Right atrium auricular region (tissue), 2 donors: ENCODE measurements at regions not wholly inside any gene's neighbourhood (a gene's known extent, or its start where the extent isn't known, plus 50 kb on each side); places are given as distances from the start of the nearest gene placed in this dataset.
"Not testable (repeated sequence)": the region's sequence is repeated elsewhere in the genome, so short reads cannot be mapped to it uniquely, and the experiment has no call there.

Source experiments
- DNase-seq: peaks from one replicate; pipeline ENCODE4 v3.0.0-alpha.2; 2019; ENCODE audit warnings: low spot score
- H3K27ac ChIP-seq, 2 donors: fragments of 200-600 bp; sonication (generic); 1 replicate in 1 of 2; 2 replicates in 1 of 2; pipeline ENCODE4 v1.5.1; 2016 to 2019
- H3K27me3 ChIP-seq, 2 donors: fragments of 200-600 bp; sonication (generic); one replicate each; pipeline versions ENCODE4 v1.5.1 to v1.6.0; 2017 to 2019
- H3K36me3 ChIP-seq: fragments of 200-600 bp; sonication (generic); one replicate; pipeline ENCODE4 v1.5.1; 2016
- H3K4me1 ChIP-seq, 2 donors: fragments of 200-600 bp; sonication (generic); one replicate each; pipeline versions ENCODE4 v1.5.1 to v1.6.0; 2017 to 2019
- H3K4me3 ChIP-seq, 2 donors: fragments of 200-600 bp; sonication (generic); 1 replicate in 1 of 2; 2 replicates in 1 of 2; pipeline ENCODE4 v1.5.1; 2017 to 2019; ENCODE audit warnings: mild to moderate bottlenecking in 1 of 2, moderate library complexity in 1 of 2
- H3K9me3 ChIP-seq, 2 donors: fragments of 200-600 bp; sonication (generic); one replicate each; pipeline ENCODE4 v1.5.1; 2019
- TF ChIP-seq, protein P1 (sequence below), 2 donors: fragments of 200-600 bp; sonication (generic); IDR thresholded peaks; one replicate each; pipeline ENCODE4 v1.5.1; 2019; ENCODE audit warnings: antibody characterized with exemption in 2 of 2

DNA sequence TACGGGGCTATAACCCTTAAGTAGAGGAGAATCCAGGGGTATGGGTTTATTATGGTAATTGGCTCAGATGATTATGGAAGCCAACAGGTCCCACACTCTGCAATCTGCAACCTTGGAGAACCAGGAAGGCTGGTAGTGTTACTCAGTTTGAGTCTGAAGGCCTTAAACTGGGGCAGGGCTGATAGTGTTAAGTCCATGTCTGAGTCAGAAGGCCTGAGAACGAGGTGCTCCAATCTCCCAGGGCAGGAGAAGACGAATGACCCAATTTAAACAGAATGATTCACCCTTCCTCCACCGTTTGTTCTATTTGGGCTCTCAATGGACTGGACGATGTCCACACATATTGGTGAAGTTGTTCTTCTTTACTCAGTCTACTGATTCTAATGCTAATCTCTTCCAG lies 244.5 kb upstream of the PTER start:
- TF ChIP-seq, protein P1, sequence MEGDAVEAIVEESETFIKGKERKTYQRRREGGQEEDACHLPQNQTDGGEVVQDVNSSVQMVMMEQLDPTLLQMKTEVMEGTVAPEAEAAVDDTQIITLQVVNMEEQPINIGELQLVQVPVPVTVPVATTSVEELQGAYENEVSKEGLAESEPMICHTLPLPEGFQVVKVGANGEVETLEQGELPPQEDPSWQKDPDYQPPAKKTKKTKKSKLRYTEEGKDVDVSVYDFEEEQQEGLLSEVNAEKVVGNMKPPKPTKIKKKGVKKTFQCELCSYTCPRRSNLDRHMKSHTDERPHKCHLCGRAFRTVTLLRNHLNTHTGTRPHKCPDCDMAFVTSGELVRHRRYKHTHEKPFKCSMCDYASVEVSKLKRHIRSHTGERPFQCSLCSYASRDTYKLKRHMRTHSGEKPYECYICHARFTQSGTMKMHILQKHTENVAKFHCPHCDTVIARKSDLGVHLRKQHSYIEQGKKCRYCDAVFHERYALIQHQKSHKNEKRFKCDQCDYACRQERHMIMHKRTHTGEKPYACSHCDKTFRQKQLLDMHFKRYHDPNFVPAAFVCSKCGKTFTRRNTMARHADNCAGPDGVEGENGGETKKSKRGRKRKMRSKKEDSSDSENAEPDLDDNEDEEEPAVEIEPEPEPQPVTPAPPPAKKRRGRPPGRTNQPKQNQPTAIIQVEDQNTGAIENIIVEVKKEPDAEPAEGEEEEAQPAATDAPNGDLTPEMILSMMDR (IDR thresholded peaks at IDR 0.05): no peak
- H3K27me3 ChIP-seq: no peaks in the 10 kb centered on the region
- no peak overlapping the region for H3K27ac ChIP-seq
- no peaks in the 10 kb centered on the region for H3K9me3 ChIP-seq
- H3K36me3 ChIP-seq: no peaks in the 10 kb centered on the region
- no peaks in the 10 kb centered on the region for H3K4me1 ChIP-seq
- DNase-seq: no peak
- no peak overlapping the region for H3K4me3 ChIP-seq

DNA sequence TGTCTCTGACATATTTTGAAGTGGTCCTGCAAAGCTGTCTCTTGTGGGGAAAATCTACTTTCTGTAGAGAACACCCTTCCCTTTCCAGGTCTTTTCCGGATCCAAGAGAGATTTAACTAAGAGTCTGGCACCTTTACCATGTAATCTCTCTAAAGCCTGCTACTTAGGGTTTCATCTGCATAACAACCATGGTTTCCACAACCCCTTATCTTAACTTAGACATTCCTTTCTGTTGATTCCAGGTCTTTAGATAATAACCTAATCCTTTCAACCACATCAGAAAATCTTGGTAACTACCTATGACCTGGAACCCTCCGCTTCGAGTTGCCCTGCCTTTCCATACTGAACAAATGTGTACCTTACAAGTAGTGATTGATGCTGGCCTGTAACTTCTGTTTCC lies 243.6 kb upstream of the PTER start:
- Histone ChIP-seq H3K4me1 (no peaks in the 10 kb centered on the region), H3K9me3 (no peaks in the 10 kb centered on the region), H3K27ac (no peak overlapping the region), H3K27me3 (no peaks in the 10 kb centered on the region), H3K4me3 (no peak overlapping the region), H3K36me3 (no peaks in the 10 kb centered on the region)
- DNase-seq: no peak
- TF ChIP-seq, protein P1 (IDR thresholded peaks at IDR 0.05): no peak

DNA sequence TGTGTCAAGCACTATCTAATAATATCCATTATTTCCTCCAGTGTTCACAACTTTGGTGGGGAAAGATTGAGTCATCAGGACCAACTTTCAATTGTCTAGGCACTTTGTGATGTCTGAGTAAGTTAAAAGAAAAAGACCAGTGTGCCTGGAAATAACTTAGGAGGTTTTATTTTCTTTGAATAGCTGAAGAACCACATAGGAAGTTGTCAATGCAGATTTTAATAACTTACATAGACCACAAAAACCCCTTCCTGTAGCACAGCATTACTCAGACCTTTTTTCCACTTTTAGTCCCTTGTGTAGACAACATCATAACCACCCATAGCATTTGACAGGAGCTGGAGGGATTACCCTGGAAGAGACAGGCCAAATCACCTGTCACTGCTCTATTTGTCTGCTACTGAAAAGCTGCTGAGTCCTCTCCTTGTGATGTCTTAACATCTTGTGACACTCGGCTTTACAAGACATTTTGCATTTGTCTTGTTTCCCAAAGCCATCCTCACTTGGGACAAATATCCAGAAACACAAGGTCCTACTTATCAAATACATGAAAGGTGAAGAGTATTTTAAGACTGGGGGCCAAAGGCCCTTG lies 241.5 kb upstream of the PTER start:
- H3K27ac ChIP-seq: no peak overlapping the region
- H3K27me3 ChIP-seq: no peaks in the 10 kb centered on the region
- no peaks in the 10 kb centered on the region for H3K9me3 ChIP-seq
- no peaks in the 10 kb centered on the region for H3K4me1 ChIP-seq
- no peak for DNase-seq
- TF ChIP-seq, protein P1 (IDR thresholded peaks at IDR 0.05): no peak
- H3K4me3 ChIP-seq: no peak overlapping the region
- H3K36me3 ChIP-seq: no peaks in the 10 kb centered on the region

DNA sequence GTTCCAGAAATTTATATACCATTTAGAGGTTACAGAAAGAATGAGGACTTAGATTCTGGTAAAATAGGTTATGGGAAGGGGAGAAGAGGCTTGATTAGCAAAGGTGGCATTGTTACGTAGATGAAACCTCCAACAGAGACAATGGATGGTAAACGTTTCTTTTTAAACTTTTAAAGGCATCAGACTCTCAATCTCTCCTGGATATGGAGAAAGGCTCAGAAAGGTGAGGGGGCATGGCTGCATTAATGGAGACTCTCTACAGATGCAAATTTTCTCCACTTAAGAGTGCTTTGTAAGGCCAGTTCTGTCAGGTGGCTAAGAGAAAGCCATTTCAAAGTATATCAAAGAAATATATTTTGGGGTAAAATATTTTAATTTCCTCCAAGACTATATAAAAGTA lies 240.9 kb upstream of the PTER start:
- no peaks in the 10 kb centered on the region for H3K4me1 ChIP-seq
- no peaks in the 10 kb centered on the region for H3K27me3 ChIP-seq
- H3K27ac ChIP-seq: no peak overlapping the region
- H3K36me3 ChIP-seq: no peaks in the 10 kb centered on the region
- H3K4me3 ChIP-seq: no peak overlapping the region
- TF ChIP-seq, protein P1 (IDR thresholded peaks at IDR 0.05): no peak
- H3K9me3 ChIP-seq: no peaks in the 10 kb centered on the region
- no peak for DNase-seq

DNA sequence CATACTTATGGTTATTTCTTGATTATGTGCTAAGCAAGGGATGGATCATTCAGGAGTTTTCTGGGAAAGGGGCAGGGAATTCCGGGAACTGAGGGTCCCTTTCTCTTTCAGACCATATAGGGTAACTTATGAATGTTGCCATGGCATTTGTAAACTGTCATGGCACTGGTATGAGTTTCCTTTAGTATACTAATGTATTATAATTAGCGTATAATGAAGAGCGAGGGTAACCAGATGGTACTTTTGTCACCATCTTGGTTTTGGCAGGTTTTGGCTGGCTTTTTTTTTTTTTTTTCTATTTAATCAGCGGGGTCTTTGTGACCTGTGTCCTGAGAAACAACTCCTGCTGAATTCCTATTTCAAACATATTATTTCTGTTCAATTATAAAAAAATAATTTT lies 237.6 kb upstream of the PTER start:
- Histone ChIP-seq H3K4me1 (no peaks in the 10 kb centered on the region), H3K36me3 (no peaks in the 10 kb centered on the region), H3K27ac (no peak overlapping the region), H3K9me3 (peaks cover 0 to 6% of the 10 kb centered on the region in 2 donors), H3K27me3 (no peaks in the 10 kb centered on the region), H3K4me3 (no peak overlapping the region)
- TF ChIP-seq, protein P1 (IDR thresholded peaks at IDR 0.05): no peak
- no peak for DNase-seq

DNA sequence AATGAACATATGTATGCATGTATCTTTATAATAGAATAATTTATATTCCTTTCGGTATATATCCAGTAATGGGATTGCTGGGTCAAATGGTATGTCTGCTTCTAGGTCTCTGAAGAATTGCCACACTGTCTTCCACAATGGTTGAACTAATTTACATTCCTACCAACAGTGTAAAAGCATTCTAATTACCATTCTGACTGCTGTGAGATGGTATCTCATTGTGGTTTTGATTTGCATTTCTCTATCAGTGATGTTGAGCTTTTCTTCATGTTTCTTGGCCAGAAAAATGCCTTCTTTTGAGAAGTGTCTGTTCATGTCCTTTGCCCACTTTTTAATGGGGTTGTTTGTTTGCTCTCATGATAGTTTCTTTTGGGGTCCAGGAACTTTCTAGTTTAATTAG lies 213.2 kb upstream of the PTER start:
- H3K27me3 ChIP-seq, H3K4me3 ChIP-seq, H3K4me1 ChIP-seq, H3K36me3 ChIP-seq, DNase-seq, H3K27ac ChIP-seq: not testable (repeated sequence)
- H3K9me3 ChIP-seq: peaks cover 0 to 29% of the 10 kb centered on the region in 2 donors
